Umbilical cord (tissue), 1 donor: ENCODE measurements at regions not wholly inside any gene's neighbourhood (a gene's known extent, or its start where the extent isn't known, plus 50 kb on each side); places are given as distances from the start of the nearest gene placed in this dataset.
"Not testable (repeated sequence)": the region's sequence is repeated elsewhere in the genome, so short reads cannot be mapped to it uniquely, and the experiment has no call there.

Experiments used
- DNase-seq: peaks from one replicate; pipeline ENCODE4 v3.0.0-alpha.2; 2015; ENCODE audit warnings: low spot score

GRCh38 chr13:72586518-72586917, 140.9 kb downstream of the MZT1 start:
- no peak for DNase-seq

- DNase-seq: no peak
Observed at GRCh38 chr13:72585254-72585653, 142.2 kb downstream of the MZT1 start.

GRCh38 chr13:72571191-72571590, 156.2 kb downstream of the MZT1 start:
- no peak for DNase-seq

- DNase-seq: peak; percentile 34
Observed at GRCh38 chr13:72570019-72570418, 157.4 kb downstream of the MZT1 start.

- no peak for DNase-seq
Observed at GRCh38 chr13:72567566-72567965, 159.9 kb downstream of the MZT1 start.

- DNase-seq: no peak
Observed at GRCh38 chr13:72566526-72566925, 160.9 kb downstream of the MZT1 start.

- peak; percentile 45 for DNase-seq
Observed at GRCh38 chr13:72565893-72566292, 161.5 kb downstream of the MZT1 start.

GRCh38 chr13:72562686-72563085, 164.7 kb downstream of the MZT1 start:
- no peak for DNase-seq

- DNase-seq: no peak
Observed at GRCh38 chr13:72561791-72562190, 165.6 kb downstream of the MZT1 start.

- no peak for DNase-seq
Observed at GRCh38 chr13:72559716-72560115, 167.7 kb downstream of the MZT1 start.

- DNase-seq: no peak
Observed at GRCh38 chr13:72556945-72557344, 170.5 kb downstream of the MZT1 start.

GRCh38 chr13:72555601-72556000, 171.8 kb downstream of the MZT1 start:
- no peak for DNase-seq

GRCh38 chr13:72552731-72553130, 174.7 kb downstream of the MZT1 start:
- DNase-seq: peak; percentile 32

- not testable (repeated sequence) for DNase-seq
Observed at GRCh38 chr13:72545895-72546294, 181.5 kb downstream of the MZT1 start.

- no peak for DNase-seq
Observed at GRCh38 chr13:72545030-72545719, 182.3 kb downstream of the MZT1 start.

- no peak for DNase-seq
Observed at GRCh38 chr13:72544042-72544441, 183.4 kb downstream of the MZT1 start.

GRCh38 chr13:72542241-72542640, 185.2 kb downstream of the MZT1 start:
- DNase-seq: no peak

GRCh38 chr13:72541674-72542073, 185.8 kb downstream of the MZT1 start:
- no peak for DNase-seq

GRCh38 chr13:72540881-72541280, 186.5 kb downstream of the MZT1 start:
- DNase-seq: no peak

GRCh38 chr13:72539925-72540324, 187.5 kb downstream of the MZT1 start:
- DNase-seq: no peak

- no peak for DNase-seq
Observed at GRCh38 chr13:72537782-72538181, 189.6 kb downstream of the MZT1 start.

- peak; percentile 46 for DNase-seq
Observed at GRCh38 chr13:72537395-72537780, 190.0 kb downstream of the MZT1 start.

- peak; percentile 50 for DNase-seq
Observed at GRCh38 chr13:72536714-72537394, 190.6 kb downstream of the MZT1 start.
